ENCODE measurements at regions not wholly inside any gene's neighbourhood (a gene's known extent, or its start where the extent isn't known, plus 50 kb on each side); places are given as distances from the start of the nearest gene placed in this dataset.

DNA sequence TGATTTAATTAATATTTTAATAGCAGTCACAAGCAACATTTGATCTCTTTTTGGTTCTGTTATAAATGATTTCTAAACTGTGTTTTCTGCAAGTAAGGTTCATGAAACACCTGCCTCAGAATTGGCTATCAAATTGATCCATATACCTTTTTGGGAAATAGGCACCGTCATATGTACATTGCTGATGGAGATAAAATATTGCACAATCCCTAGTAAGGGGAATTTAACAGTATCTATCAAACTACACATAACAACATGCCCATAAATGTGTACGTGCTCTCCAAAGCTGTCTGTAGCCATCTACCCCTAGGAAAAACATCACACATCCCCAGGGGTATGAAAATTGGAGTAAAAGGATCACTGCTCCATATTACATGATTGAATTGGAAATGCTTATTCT, 167.3 kb upstream of the CPNE8 start:
- CTCF ChIA-PET, result no interaction called here
- intact Hi-C loops (cut with micrococcal nuclease), result no loop called here
- POLR2A ChIA-PET, result no interaction called here
- Mint-ChIP-seq H3K4me3 (no peak overlapping the region), H3K27me3 (no peaks in the 10 kb centered on the region), H3K9me3 (no peaks in the 10 kb centered on the region), H3K4me1 (ENCODE audit: low read depth) (no peaks in the 10 kb centered on the region), H3K36me3 (ENCODE audit: low read depth) (no peaks in the 10 kb centered on the region), H3K27ac (no peak overlapping the region)
- ATAC-seq (no peak), DNase-seq (no peak)
- TF ChIP-seq, protein P1, sequence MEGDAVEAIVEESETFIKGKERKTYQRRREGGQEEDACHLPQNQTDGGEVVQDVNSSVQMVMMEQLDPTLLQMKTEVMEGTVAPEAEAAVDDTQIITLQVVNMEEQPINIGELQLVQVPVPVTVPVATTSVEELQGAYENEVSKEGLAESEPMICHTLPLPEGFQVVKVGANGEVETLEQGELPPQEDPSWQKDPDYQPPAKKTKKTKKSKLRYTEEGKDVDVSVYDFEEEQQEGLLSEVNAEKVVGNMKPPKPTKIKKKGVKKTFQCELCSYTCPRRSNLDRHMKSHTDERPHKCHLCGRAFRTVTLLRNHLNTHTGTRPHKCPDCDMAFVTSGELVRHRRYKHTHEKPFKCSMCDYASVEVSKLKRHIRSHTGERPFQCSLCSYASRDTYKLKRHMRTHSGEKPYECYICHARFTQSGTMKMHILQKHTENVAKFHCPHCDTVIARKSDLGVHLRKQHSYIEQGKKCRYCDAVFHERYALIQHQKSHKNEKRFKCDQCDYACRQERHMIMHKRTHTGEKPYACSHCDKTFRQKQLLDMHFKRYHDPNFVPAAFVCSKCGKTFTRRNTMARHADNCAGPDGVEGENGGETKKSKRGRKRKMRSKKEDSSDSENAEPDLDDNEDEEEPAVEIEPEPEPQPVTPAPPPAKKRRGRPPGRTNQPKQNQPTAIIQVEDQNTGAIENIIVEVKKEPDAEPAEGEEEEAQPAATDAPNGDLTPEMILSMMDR (IDR thresholded peaks at IDR 0.05), result no peak

DNA sequence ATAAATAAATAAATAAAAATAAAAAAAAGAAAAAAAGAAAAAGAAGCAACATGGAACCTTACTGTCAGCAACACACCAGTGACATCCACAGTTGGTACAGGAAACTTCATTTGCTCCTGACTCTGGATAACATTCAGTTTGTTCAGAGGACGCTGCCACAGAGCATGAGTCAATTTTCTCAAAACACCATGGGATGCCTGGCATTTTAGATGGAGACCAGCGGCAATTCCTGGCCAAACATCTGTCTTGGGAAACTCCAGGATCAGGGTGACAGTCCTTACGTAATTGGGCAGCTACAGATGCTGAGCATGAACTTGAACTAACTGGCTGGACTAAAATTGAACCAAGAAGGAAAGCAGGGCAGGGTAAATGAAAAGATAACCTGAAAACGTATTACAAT, 166.2 kb upstream of the CPNE8 start:
- H3K27ac Mint-ChIP-seq, result no peak overlapping the region
- H3K4me1 Mint-ChIP-seq (ENCODE audit: low read depth), result no peaks in the 10 kb centered on the region
- POLR2A ChIA-PET, result no interaction called here
- no peaks in the 10 kb centered on the region for H3K9me3 Mint-ChIP-seq
- TF ChIP-seq, protein P1 (IDR thresholded peaks at IDR 0.05), result no peak
- H3K27me3 Mint-ChIP-seq, result no peaks in the 10 kb centered on the region
- DNase-seq, result no peak
- ATAC-seq, result no peak
- H3K36me3 Mint-ChIP-seq (ENCODE audit: low read depth), result no peaks in the 10 kb centered on the region
- intact Hi-C loops (cut with micrococcal nuclease), result no loop called here
- no peak overlapping the region for H3K4me3 Mint-ChIP-seq
- CTCF ChIA-PET, result no interaction called here

DNA sequence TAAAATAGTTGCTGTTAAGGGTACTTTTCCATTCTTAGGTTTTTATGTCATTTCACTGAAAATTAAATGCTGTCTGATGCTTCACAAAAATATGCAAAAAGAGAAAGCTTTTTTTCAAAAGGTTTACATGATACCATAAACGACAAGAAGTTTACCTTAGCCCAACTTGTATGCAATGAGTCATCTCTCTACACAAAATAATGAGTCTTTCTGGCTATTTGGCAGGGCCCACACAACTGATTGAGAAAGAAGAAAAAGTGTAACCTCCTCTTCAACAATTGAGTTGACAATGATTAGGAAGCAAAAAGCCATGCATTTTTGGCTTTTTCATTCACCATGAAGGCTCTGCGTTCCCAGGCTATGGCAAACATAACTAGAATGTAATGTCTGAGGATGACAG, 165.4 kb upstream of the CPNE8 start:
- TF ChIP-seq, protein P1 (IDR thresholded peaks at IDR 0.05), result no peak
- ChIA-PET CTCF (no interaction called here), POLR2A (interaction anchor here (0.6 kb wide), 1 partner anchor 736 kb away, joined by 3 read pairs; no protein-coding TSS in a partner anchor)
- Mint-ChIP-seq H3K27ac (no peak overlapping the region), H3K9me3 (no peaks in the 10 kb centered on the region), H3K36me3 (ENCODE audit: low read depth) (no peaks in the 10 kb centered on the region), H3K4me1 (ENCODE audit: low read depth) (no peaks in the 10 kb centered on the region), H3K4me3 (no peak overlapping the region), H3K27me3 (no peaks in the 10 kb centered on the region)
- DNase-seq (no peak), ATAC-seq (no peak)
- intact Hi-C loops (cut with micrococcal nuclease), result no loop called here

DNA sequence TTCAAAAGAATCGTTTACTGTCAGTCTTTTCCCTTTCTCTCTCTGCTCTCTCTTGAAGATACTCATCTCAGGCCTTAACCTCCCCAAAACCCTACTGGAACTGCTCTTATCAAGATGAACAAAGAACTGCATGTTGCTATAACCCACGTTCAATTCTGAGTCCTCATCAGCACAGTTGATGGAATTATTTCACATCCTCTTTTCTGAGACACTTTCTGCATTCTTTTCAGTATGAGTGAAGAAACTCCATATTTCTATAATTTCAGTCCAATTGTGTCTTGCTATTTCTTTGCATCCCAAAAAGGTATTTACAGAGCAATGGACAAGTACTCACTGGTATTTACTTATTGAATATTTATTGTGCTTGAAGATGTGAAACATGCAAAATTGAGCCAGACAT, 160.1 kb upstream of the CPNE8 start:
- H3K27me3 Mint-ChIP-seq, result no peaks in the 10 kb centered on the region
- intact Hi-C loops (cut with micrococcal nuclease), result no loop called here
- H3K9me3 Mint-ChIP-seq, result no peaks in the 10 kb centered on the region
- ChIA-PET POLR2A (no interaction called here), CTCF (no interaction called here)
- H3K36me3 Mint-ChIP-seq (ENCODE audit: low read depth), result no peaks in the 10 kb centered on the region
- ATAC-seq (no peak), DNase-seq (no peak)
- TF ChIP-seq, protein P1 (IDR thresholded peaks at IDR 0.05), result no peak
- H3K4me1 Mint-ChIP-seq (ENCODE audit: low read depth), result no peaks in the 10 kb centered on the region
- H3K27ac Mint-ChIP-seq, result no peak overlapping the region
- H3K4me3 Mint-ChIP-seq, result no peak overlapping the region

DNA sequence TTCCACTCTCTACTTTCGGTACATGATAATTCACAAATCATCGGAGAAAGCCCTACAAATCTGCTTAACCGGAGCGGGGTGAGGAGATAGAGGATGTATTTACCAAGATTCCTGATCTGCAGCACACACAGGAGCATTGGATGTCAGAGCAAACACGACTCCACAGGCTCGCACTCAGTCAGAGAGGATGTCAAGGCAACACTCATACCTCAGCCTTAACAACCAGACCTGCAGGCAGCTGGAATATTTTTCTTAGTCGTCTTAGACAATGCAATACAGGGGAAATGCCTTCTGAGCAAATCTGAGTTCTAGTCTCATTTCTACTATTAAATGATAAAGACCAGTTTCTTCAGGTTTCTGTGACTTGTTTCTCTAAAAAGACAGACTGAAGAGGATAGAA, 159.3 kb upstream of the CPNE8 start:
- POLR2A ChIA-PET, result no interaction called here
- CTCF ChIA-PET, result no interaction called here
- no peak overlapping the region for H3K27ac Mint-ChIP-seq
- no peaks in the 10 kb centered on the region for H3K36me3 Mint-ChIP-seq (ENCODE audit: low read depth)
- H3K4me1 Mint-ChIP-seq (ENCODE audit: low read depth), result no peaks in the 10 kb centered on the region
- DNase-seq (no peak), ATAC-seq (no peak)
- TF ChIP-seq, protein P1 (IDR thresholded peaks at IDR 0.05), result no peak
- intact Hi-C loops (cut with micrococcal nuclease), result no loop called here
- H3K9me3 Mint-ChIP-seq, result no peaks in the 10 kb centered on the region
- H3K4me3 Mint-ChIP-seq, result no peak overlapping the region
- no peaks in the 10 kb centered on the region for H3K27me3 Mint-ChIP-seq
